Right lobe of liver (tissue), 4 donors: ENCODE measurements at regions not wholly inside any gene's neighbourhood (a gene's known extent, or its start where the extent isn't known, plus 50 kb on each side); places are given as distances from the start of the nearest gene placed in this dataset.

ENCODE experiments used
- CTCF ChIP-seq, 4 donors: fragments of 200-600 bp in 3 of 4; fragments of 450-650 bp in 1 of 4; IDR thresholded peaks; one replicate each; pipeline versions ENCODE4 v1.5.1 to v1.8.0; 2016 to 2022; ENCODE audit warnings: antibody characterized with exemption in 4 of 4, mild to moderate bottlenecking in 2 of 4
- POLR2A ChIP-seq: fragments of 450-650 bp; IDR thresholded peaks from one replicate; pipeline ENCODE4 v1.6.1; 2017; ENCODE audit warnings: antibody characterized with exemption, mild to moderate bottlenecking
- donor health status: DM: no; HTN: no; CAD: no.
- donor health status: DM: no; HTN: no; CAD: no.
- donor health status: DM: no; HTN: yes; CAD: no.

GRCh38 chr4:19329077-19329476 is 922.6 kb upstream of the SLIT2 start:
- TF ChIP-seq CTCF (IDR thresholded peaks at IDR 0.05) (no peak), POLR2A (no peak)
